Peyer's patch (tissue), 4 donors: ENCODE measurements at regions not wholly inside any gene's neighbourhood (a gene's known extent, or its start where the extent isn't known, plus 50 kb on each side); places are given as distances from the start of the nearest gene placed in this dataset.

ENCODE experiments used
- POLR2A ChIP-seq, 2 donors: fragments of 450-650 bp; IDR thresholded peaks; one replicate each; pipeline ENCODE4 v1.5.1; 2017; ENCODE audit warnings: antibody characterized with exemption in 2 of 2, mild to moderate bottlenecking in 2 of 2, moderate library complexity in 2 of 2
- TF ChIP-seq, protein P1 (sequence below), 6 experiments: fragments of 450-650 bp in 4 of 6; fragments of 200-600 bp in 2 of 6; sonication (generic) in 1 of 6; IDR thresholded peaks; one replicate each; pipeline ENCODE4 v1.5.1; 2017 to 2019; ENCODE audit warnings: antibody characterized with exemption in 6 of 6, mild to moderate bottlenecking in 3 of 6, moderate library complexity in 1 of 6

DNA sequence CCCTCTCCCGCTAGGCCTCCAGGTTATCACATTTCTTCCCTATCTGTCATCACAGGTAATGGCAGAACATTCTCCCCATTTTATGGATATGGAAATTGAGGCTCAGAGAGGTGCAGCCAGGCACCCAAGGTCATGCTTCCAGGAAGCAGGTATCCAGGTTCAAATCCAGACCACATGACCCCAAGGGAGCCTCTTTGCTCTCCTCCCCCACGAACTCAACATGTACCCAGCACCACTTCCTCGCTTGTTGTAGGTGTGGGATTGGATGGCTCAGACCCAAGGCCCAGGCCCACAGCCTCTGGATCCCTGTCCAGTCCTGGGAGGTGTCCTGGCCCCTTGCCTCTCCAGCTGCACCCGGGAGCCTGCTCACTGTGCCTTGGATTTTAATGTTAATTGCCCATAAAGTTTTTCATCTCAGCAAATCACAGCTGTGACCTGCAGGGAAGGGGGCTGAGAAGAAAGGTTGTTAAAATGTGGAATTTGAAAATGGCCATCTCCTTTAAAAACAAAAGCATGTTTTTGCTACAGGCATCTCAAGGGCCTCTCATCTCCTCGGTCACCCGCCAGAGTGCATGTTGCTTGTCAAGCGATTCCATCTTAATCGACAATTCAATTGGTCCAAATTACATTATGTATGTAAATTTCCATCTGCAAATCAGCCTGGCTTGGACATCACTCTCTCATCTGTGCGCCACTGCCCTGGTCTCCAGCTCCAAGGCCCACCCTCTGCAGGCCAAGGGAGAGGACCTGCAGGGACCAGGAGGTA, 205.4 kb upstream of the ZMIZ1 start:
- TF ChIP-seq, protein P1, sequence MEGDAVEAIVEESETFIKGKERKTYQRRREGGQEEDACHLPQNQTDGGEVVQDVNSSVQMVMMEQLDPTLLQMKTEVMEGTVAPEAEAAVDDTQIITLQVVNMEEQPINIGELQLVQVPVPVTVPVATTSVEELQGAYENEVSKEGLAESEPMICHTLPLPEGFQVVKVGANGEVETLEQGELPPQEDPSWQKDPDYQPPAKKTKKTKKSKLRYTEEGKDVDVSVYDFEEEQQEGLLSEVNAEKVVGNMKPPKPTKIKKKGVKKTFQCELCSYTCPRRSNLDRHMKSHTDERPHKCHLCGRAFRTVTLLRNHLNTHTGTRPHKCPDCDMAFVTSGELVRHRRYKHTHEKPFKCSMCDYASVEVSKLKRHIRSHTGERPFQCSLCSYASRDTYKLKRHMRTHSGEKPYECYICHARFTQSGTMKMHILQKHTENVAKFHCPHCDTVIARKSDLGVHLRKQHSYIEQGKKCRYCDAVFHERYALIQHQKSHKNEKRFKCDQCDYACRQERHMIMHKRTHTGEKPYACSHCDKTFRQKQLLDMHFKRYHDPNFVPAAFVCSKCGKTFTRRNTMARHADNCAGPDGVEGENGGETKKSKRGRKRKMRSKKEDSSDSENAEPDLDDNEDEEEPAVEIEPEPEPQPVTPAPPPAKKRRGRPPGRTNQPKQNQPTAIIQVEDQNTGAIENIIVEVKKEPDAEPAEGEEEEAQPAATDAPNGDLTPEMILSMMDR (IDR thresholded peaks at IDR 0.05) = no peak
- TF ChIP-seq POLR2A (IDR thresholded peaks at IDR 0.05) = no peak
